Stomach (tissue), 8 donors: ENCODE measurements at regions not wholly inside any gene's neighbourhood (a gene's known extent, or its start where the extent isn't known, plus 50 kb on each side); places are given as distances from the start of the nearest gene placed in this dataset.
"Not testable (repeated sequence)": the region's sequence is repeated elsewhere in the genome, so short reads cannot be mapped to it uniquely, and the experiment has no call there.

ENCODE experiments used
- DNase-seq, 2 donors: peaks; one replicate each; pipeline versions ENCODE4 v3.0.0 to v3.0.0-alpha.2; 2013 to 2019
- H3K27ac ChIP-seq, 5 donors: fragments of 200-600 bp in 4 of 5; sonication (generic) in 4 of 5; one replicate each; pipeline ENCODE4 v1.5.1; 2013 to 2019; ENCODE audit warnings: mild to moderate bottlenecking in 1 of 5, moderate library complexity in 1 of 5
- H3K27me3 ChIP-seq, 3 donors: fragments of 200-600 bp; sonication (generic); one replicate each; pipeline ENCODE4 v1.5.1; 2017 to 2019; ENCODE audit warnings: mixed run types in 1 of 3
- H3K36me3 ChIP-seq, 4 donors: fragments of 200-600 bp; sonication (generic); 1 replicate in 3 of 4; 2 replicates in 1 of 4; pipeline ENCODE4 v1.5.1; 2016 to 2019
- H3K4me1 ChIP-seq, 4 donors: fragments of 200-600 bp; sonication (generic); one replicate each; pipeline ENCODE4 v1.5.1; 2016 to 2019
- H3K4me3 ChIP-seq, 4 donors: fragments of 200-600 bp; sonication (generic) in 3 of 4; one replicate each; pipeline ENCODE4 v1.5.1; 2016 to 2019; ENCODE audit warnings: mild to moderate bottlenecking in 1 of 4
- H3K9me3 ChIP-seq, 4 donors: fragments of 200-600 bp; sonication (generic); one replicate each; pipeline ENCODE4 v1.5.1; 2016 to 2019
- CTCF ChIP-seq, 7 experiments: fragments of 450-650 bp in 4 of 7; fragments of 200-600 bp in 3 of 7; sonication (generic) in 3 of 7; IDR thresholded peaks; one replicate each; pipeline ENCODE4 v1.5.1; 2016 to 2019; ENCODE audit warnings: antibody characterized with exemption in 7 of 7, control low read depth in 2 of 7, mild to moderate bottlenecking in 1 of 7
- EP300 ChIP-seq: sonication (generic); formaldehyde crosslinking; IDR thresholded peaks from one replicate; pipeline ENCODE4 v1.6.1; 2017; ENCODE audit warnings: antibody characterized with exemption
- POLR2A ChIP-seq, 4 donors: fragments of 450-650 bp; IDR thresholded peaks; one replicate each; pipeline ENCODE4 v1.6.1; 2016; ENCODE audit warnings: antibody characterized with exemption in 4 of 4, control low read depth in 2 of 4, mild to moderate bottlenecking in 1 of 4, moderate library complexity in 1 of 4
- POLR2AphosphoS5 ChIP-seq, 3 donors: sonication (generic); formaldehyde crosslinking; IDR thresholded peaks; one replicate each; pipeline ENCODE4 v1.6.1; 2016; ENCODE audit warnings: antibody characterized with exemption in 3 of 3
- whole genome bisulfite sequencing, 5 donors: extraction: QIAGEN DNeasy Blood & Tissue Kit in 3 of 5; methylation state at CpG; one replicate each; pipeline versions ENCODE4 v1.1.5 to v1.1.7; 2013 to 2018; 5-methylcytosine and 5-hydroxymethylcytosine counted together
- intact Hi-C: fragments of 100-400 bp; cut with DNase I; formaldehyde crosslinking; loops from one replicate; pipeline ENCODE4 v1.15.1; 2023; ENCODE audit warnings: low total_unique reads
- donor health status: healthy with polysubstance abuse.
- donor health status: Bipolar disorder and iron deficiency.
- donor health status: healthy.

DNA sequence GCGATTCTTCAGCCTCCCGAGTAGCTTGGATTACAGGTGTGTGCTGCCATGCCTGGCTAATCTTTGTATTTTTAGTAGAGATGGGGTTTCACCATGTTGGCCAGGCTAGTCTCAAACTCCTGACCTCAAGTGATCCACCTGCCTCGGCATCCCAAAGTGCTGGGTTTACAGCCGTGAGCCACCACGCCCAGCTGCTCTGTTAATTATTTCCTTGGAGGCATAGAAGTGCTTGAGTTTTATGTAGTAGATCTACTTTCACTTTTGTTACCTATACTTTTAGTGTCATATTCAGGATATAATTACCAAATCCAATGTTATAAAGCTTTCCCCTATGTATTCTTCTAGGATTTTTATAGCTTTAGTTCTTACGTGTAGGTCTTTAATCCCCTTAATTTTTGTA lies 1093.0 kb downstream of the GATA3 start:
- intact Hi-C loops: no loop called here
- Histone ChIP-seq H3K4me3 (no peak overlapping the region), H3K4me1 (no peaks in the 10 kb centered on the region), H3K9me3 (no peaks in the 10 kb centered on the region), H3K27me3 (no peaks in the 10 kb centered on the region), H3K36me3 (no peaks in the 10 kb centered on the region), H3K27ac (no peak overlapping the region)
- WGBS, 5 donors: 59 to 94% (median 69%) methylated on average over 6 of the region's 6 CpGs
- no peak for TF ChIP-seq EP300
- TF ChIP-seq POLR2AphosphoS5 (IDR thresholded peaks at IDR 0.05): no peak
- no peak for TF ChIP-seq POLR2A (IDR thresholded peaks at IDR 0.05)
- TF ChIP-seq CTCF (IDR thresholded peaks at IDR 0.05): no peak
- DNase-seq: no peak

- Histone ChIP-seq H3K4me1 (no peaks in the 10 kb centered on the region), H3K4me3 (no peak overlapping the region), H3K9me3 (no peaks in the 10 kb centered on the region), H3K27me3 (no peaks in the 10 kb centered on the region), H3K27ac (no peak overlapping the region), H3K36me3 (no peaks in the 10 kb centered on the region)
- TF ChIP-seq EP300: no peak
- no peak for TF ChIP-seq POLR2A (IDR thresholded peaks at IDR 0.05)
- TF ChIP-seq POLR2AphosphoS5 (IDR thresholded peaks at IDR 0.05): no peak
- no peak for TF ChIP-seq CTCF (IDR thresholded peaks at IDR 0.05)
- DNase-seq: no peak
- intact Hi-C loops: no loop called here
Measured at GRCh38 chr10:9149134-9149533, 1094.6 kb downstream of the GATA3 start.

- H3K27ac ChIP-seq, H3K4me3 ChIP-seq, H3K27me3 ChIP-seq, DNase-seq, intact Hi-C loops, H3K9me3 ChIP-seq, H3K4me1 ChIP-seq, H3K36me3 ChIP-seq: not testable (repeated sequence)
- 56 to 94% (median 81%) methylated on average over 1 of the region's 1 CpG for WGBS, 5 donors
Measured at GRCh38 chr10:9153057-9153456, 1098.6 kb downstream of the GATA3 start.

- WGBS, 5 donors: 38 to 41% (median 38%) methylated on average over 3 of the region's 3 CpGs
- no peaks in the 10 kb centered on the region for H3K27me3 ChIP-seq
Measured at GRCh38 chr10:9157656-9158055, 1103.2 kb downstream of the GATA3 start.

DNA sequence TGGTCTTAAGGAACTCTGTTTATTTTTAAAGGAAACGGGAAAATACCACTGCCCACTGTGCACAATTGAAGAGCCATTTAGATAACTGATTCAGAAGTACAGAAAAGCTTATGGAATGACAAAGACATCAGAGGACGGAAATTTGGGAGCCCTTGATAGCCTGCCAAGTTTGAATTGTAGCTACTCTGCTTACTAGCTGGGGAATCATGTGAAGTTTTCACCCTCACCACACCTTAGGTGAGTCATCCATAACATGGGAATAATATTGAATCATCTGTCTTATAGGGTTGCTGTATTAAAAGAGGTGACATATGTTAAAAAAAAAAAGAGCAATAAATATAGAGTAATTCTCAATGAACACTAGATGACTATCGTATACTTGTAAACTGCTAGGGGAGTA lies 1104.2 kb downstream of the GATA3 start:
- TF ChIP-seq POLR2AphosphoS5 (IDR thresholded peaks at IDR 0.05) (no peak), POLR2A (IDR thresholded peaks at IDR 0.05) (no peak), CTCF (IDR thresholded peaks at IDR 0.05) (no peak), EP300 (no peak)
- intact Hi-C loops: no loop called here
- 70 to 80% (median 78%) methylated on average over 3 of the region's 3 CpGs for WGBS, 5 donors

More at GRCh38 chr10:9157656-9158055, 1103.2 kb downstream of the GATA3 start:
- DNase-seq: peak in 1 of 2 donors; percentile 4
- no peaks in the 10 kb centered on the region for H3K4me1 ChIP-seq
- no peak overlapping the region for H3K27ac ChIP-seq
- peaks cover 0 to 11% (median 9%) of the 10 kb centered on the region in 4 donors for H3K9me3 ChIP-seq
- TF ChIP-seq EP300 (no peak), POLR2AphosphoS5 (IDR thresholded peaks at IDR 0.05) (no peak), CTCF (IDR thresholded peaks at IDR 0.05) (no peak), POLR2A (IDR thresholded peaks at IDR 0.05) (no peak)
- no peaks in the 10 kb centered on the region for H3K36me3 ChIP-seq
- no peak overlapping the region for H3K4me3 ChIP-seq
- intact Hi-C loops: no loop called here

More for the DNA sequence above, 1104.2 kb downstream of the GATA3 start:
- Histone ChIP-seq H3K4me1 (no peaks in the 10 kb centered on the region), H3K4me3 (no peak overlapping the region), H3K27me3 (no peaks in the 10 kb centered on the region), H3K36me3 (no peaks in the 10 kb centered on the region), H3K27ac (no peak overlapping the region), H3K9me3 (peaks cover 0 to 11% (median 9%) of the 10 kb centered on the region in 4 donors)
- DNase-seq: no peak
